GM18870 (cell line): ENCODE measurements at regions not wholly inside any gene's neighbourhood (a gene's known extent, or its start where the extent isn't known, plus 50 kb on each side); places are given as distances from the start of the nearest gene placed in this dataset.

Experiments
- ATAC-seq: cut with Tn5 transposase; IDR thresholded peaks from one replicate; pipeline ENCODE4 v1.9.1; 2021; ENCODE audit warnings: moderate library complexity; ENCODE audit not compliant: unreplicated experiment

DNA sequence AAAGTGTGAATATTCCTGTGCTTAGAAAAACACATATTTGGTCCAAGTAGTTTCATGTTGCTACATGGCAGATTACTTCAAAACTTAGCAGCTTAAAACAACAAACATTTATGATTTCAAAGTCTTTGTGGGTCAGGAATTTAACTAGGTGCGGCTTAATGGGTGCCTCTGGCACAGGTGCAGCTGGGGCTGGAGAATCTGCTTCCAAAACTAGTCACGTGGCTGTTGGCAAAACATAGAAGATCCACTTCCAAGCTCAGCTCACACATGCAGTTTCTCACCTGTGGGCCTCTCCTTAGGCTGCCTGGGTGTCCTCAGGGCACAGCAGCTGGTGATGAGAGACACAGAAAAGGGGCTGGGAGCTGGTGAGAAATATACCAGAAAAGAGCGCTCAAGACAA, 263.4 kb downstream of the TTLL7 start:
- no peak for ATAC-seq

GRCh38 chr1:83734420-83734819, 264.5 kb downstream of the TTLL7 start:
- no peak for ATAC-seq

GRCh38 chr1:83725735-83726360, 273.1 kb downstream of the TTLL7 start:
- ATAC-seq = no peak

GRCh38 chr1:83718338-83718737, 280.6 kb downstream of the TTLL7 start:
- ATAC-seq = peak; percentile 58

DNA sequence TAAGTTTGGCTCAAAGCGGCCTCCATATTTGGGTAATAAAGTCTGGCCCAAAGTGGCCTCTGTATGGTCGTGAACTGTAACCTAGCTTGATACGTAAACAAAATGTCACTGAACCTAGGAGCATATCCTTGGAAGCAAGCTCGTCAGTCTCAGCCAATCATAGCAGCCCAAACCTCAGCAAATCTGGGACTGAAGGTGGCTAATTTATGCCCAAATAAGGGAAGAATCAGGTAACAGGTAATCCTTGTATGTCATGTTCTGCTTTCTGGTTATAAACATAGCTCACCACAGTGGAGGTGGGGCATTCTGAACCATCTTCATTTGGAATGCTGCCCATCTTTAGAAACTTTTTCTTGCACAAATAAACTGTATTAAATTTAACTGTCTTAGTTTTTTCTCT, 281.1 kb downstream of the TTLL7 start:
- no peak for ATAC-seq

DNA sequence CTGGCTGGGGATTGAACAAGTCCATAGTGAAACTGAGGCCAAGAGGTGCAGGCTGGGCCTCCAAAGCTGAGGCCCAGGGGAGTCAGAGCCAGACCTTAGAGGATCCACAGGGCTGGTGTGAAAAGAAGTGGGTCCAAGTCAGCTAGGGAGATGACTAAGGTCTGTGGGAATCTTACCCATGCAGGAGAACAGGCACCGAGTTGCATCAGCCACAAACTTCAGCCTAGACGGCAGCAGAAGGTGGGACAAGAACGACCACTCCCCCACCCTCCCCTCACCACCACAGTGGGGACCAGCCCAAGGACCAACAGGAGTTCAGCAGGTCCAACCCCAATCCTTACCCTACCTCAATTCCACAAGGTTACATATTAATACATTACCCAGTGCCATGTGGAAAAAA, 282.3 kb downstream of the TTLL7 start:
- ATAC-seq = no peak

DNA sequence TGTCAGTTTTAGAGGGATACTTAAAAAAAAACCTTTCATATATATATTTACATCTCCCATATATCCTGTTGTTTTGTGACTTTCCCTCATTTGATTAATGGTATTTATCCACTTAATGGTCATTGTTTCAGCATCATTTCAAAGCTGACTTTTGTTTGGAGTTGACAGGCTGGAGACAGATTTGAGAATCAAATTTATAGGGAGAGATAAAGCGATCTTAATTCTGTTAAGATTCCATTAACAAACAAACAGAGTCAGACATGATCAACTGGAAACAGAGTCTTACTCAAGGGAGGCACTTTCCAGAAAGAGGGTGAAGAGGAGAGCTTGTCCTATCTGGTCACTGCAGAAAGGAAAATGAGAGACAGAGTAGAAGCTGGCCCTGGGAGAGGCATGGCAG, 283.4 kb downstream of the TTLL7 start:
- no peak for ATAC-seq

GRCh38 chr1:83709662-83710061, 289.3 kb downstream of the TTLL7 start:
- no peak for ATAC-seq

GRCh38 chr1:83706354-83706938, 292.5 kb downstream of the TTLL7 start:
- ATAC-seq = no peak

DNA sequence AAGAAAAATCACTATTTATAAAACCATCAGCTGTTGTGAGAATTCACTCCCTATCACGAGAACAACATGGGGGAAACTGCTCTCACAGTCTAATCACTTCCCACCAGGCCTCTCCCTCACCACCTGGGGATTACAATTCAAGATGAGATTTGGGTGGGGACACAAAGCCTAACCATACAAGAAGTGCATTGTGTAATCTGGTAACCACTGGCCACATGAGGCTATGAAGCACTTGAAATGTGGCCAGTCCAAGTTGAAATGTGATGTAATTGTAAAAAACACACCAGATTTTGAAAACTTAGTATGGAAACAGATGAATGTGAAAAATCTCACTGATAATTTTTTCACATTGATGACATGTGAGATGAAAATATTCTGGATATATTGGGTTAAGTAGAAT, 293.8 kb downstream of the TTLL7 start:
- no peak for ATAC-seq

DNA sequence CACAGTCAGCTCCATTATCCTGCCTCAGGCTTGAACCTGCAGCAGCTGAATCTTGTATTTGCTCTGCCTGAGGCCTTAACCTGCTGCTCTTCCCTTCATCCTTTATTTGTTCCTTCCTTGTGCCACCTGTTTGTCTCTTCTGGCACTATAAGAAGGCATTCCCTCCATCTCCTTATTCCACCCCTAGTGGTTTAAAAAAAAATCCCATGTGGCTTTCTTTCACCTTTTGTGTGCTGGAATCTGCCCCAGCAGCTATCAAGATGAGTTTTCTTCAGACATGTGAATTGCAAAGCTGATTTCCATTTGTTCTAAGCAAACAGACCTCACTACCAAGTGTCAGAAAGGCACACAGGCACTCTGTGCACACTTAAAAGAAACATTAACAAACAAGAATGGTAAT, 294.6 kb downstream of the TTLL7 start:
- no peak for ATAC-seq

- ATAC-seq = no peak
These were observed 296.6 kb downstream of the TTLL7 start for GRCh38 chr1:83702356-83702755.

DNA sequence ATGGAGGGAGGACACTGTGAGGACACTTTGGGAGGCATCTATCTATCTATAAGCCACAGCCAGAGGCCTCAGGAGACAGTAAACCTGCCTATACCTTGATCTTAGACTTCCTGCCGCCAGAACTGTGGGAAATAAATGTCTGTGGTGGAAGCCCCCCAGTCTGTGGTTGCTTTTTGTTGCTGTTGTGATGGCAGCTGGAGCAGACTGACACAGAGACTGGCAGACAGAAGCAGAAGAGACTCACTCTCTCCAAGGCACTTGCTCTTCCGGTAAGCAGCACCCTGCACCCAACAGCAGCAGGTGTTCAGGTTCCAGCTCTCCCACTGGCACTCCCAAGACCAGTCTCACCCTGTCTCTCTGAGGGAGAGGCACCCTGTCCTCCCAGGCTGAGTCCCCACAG, 297.6 kb downstream of the TTLL7 start:
- no peak for ATAC-seq

DNA sequence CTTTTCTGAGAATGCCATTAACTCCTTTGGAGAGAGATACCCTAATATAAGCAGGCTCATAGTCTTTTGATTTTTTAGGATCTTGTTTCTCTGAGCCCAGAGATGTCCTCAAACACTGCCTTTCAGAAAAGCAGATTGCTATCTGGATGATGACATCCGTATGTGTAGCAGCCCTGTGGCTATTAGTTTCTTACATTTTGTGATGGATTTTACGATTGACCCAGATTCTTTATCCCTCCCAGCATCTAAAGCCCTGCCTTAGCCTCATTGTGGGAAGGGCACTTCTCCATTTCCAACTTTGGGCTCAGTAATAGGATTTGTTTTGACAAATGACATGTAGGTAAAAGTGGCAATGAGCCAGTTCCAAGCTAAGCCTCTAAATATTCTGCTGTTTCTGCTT, 300.3 kb downstream of the TTLL7 start:
- no peak for ATAC-seq

DNA sequence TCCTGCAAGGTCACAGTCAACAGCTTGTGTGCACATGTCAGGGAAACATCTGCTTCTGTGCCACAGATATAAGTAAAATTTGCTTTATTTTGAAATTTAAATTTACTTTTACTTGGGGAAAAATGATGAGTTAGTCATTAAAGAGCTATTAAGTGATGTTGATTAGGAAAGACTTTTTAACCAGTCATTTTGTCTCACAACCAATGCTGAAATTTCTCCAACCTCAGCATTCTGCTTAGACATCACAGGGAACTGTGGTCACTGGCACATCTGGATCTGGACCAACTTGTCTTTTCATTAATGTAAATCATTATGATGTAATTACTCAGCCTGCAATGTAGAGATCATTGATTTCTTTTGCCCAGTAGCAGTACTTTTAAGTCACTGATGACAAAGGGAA, 301.0 kb downstream of the TTLL7 start:
- ATAC-seq = no peak

DNA sequence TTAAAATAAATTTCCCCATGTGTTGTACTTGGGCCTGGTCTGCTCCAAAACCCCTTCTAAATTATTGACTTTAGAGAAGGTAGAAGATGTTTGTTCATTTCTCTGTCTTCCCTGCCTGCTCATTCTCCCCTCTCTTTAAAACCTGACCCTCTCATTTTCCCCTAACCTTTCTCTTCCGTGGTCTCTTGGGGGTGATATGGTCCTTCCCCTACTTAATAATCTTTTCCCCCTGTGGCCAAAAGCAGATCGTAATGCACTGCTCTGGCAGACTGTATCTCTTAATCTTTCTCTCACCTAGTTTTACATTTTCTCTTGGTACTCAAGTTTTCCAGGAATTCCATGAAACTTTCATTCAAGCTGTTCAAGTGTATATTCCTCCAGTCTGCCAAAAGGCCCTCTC, 301.7 kb downstream of the TTLL7 start:
- ATAC-seq = no peak

DNA sequence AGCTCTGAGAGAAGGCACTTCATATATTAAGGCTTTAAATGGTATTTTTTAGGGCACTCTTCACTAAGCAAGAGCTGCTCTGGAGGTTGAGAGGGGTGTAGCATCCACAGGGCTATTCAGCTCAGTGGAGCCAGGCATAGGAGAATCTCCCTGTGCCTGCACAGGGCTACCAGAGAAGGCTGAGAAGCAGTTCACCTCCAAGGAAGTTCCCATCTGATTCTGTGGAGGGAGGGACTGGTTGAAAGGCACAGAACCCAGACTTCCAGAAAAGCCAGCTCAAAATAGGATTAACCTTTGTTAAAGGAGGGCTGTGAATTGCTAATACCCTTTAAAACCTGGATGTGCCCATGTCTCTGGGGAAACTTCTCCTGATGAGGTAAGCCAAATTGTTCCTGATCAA, 304.5 kb downstream of the TTLL7 start:
- no peak for ATAC-seq

DNA sequence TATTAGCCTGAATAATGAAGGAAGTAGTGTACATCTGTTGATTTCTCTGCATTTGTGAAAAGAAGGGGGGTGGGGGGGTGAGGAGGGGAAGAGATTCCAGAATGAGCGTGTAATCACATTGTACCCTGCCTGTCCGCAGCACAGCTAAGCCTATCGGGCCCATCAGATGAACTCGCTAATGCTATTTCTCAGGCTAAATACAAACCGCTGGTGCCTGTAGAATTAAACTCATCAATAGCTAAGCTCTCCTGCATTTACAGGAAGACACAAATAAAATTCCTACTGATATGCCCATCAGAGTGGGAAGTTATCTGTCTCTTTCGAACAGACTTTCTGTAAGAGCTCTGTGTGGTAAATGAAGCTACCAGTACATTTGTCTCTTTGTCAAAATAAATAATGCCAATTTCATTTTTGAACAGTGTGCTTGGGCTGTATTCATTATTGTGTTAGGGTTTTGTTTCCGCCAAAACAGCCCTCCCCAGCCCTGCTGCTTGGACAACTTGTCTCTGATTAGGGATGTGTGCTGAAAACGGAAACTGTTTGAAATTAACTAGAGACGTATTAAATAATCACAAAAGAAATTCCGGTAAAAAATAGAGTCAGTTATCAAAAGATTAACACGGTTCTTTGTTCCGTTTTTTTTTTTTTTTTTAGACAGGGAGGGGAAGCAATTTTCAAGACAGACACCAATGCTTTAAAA, 305.4 kb downstream of the TTLL7 start:
- no peak for ATAC-seq

- no peak for ATAC-seq
These were observed 306.2 kb downstream of the TTLL7 start for GRCh38 chr1:83692524-83693381.

DNA sequence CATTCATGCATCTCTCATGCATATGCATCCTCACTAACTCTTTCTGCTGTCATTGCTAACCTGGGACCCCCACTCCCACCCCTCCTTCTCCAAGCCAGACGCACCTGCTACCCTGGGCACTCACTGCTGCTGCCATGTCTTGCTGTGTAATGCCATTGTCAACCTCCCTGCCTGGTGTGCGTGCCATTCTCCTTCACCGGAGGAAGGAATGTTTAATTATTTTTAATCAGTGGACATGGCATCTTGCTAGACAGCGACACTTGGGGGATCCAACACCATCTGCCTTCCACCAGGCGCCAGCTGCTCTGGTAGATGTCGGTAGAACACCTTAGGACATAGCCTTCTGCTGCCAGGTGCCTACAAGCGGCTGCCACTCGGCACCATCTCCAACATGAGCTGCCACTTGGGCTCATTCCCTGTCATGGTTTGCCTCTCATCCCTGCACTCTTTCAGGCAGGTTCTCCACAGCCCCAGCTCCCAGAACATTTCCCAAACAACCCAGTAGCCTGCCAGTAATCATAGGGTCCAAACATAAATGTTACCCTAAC, 306.9 kb downstream of the TTLL7 start:
- ATAC-seq = no peak
